ENCODE measurements at regions not wholly inside any gene's neighbourhood (a gene's known extent, or its start where the extent isn't known, plus 50 kb on each side); places are given as distances from the start of the nearest gene placed in this dataset.
"Not testable (repeated sequence)": the region's sequence is repeated elsewhere in the genome, so short reads cannot be mapped to it uniquely, and the experiment has no call there.

GRCh38 chr9:30048396-30048795 lies 2336.0 kb upstream of the ACO1 start:
- peak in 1 of 2 donors; percentile 67 for DNase-seq (ENCODE audit: low spot score in 2 of 2)
- no peak overlapping the region for H3K4me3 ChIP-seq (ENCODE audit: low read depth, poor library complexity, severe bottlenecking)
- TF ChIP-seq CTCF (IDR thresholded peaks at IDR 0.05) (no peak), POLR2A (IDR thresholded peaks at IDR 0.05) (no peak)
- WGBS, 2 donors: 75 to 83% methylated on average over 8 of the region's 8 CpGs
- intact Hi-C loops (cut with DNase I; ENCODE audit: low total_unique reads): no loop called here

GRCh38 chr9:30058463-30058862 lies 2326.0 kb upstream of the ACO1 start:
- TF ChIP-seq POLR2A (IDR thresholded peaks at IDR 0.05) (no peak), CTCF (IDR thresholded peaks at IDR 0.05) (no peak)
- WGBS, 2 donors: 38 to 58% methylated on average over 1 of the region's 1 CpG

GRCh38 chr9:30060976-30061375 lies 2323.5 kb upstream of the ACO1 start:
- TF ChIP-seq POLR2A (IDR thresholded peaks at IDR 0.05) (no peak), CTCF (IDR thresholded peaks at IDR 0.05) (no peak)
- intact Hi-C loops (cut with DNase I; ENCODE audit: low total_unique reads): no loop called here
- H3K4me3 ChIP-seq (ENCODE audit: low read depth, poor library complexity, severe bottlenecking): no peak overlapping the region
- DNase-seq (ENCODE audit: low spot score in 2 of 2): no peak

More at GRCh38 chr9:30058463-30058862, 2326.0 kb upstream of the ACO1 start:
- intact Hi-C loops (cut with DNase I; ENCODE audit: low total_unique reads): no loop called here
- no peak for DNase-seq (ENCODE audit: low spot score in 2 of 2)
- no peak overlapping the region for H3K4me3 ChIP-seq (ENCODE audit: low read depth, poor library complexity, severe bottlenecking)

- no peak for TF ChIP-seq POLR2A (IDR thresholded peaks at IDR 0.05)
- no peak for TF ChIP-seq CTCF (IDR thresholded peaks at IDR 0.05)
- 72 to 74% methylated on average over 8 of the region's 8 CpGs for WGBS, 2 donors
- no peak for DNase-seq (ENCODE audit: low spot score in 2 of 2)
- H3K4me3 ChIP-seq (ENCODE audit: low read depth, poor library complexity, severe bottlenecking): no peak overlapping the region
- intact Hi-C loops (cut with DNase I; ENCODE audit: low total_unique reads): no loop called here
Observed at GRCh38 chr9:30065888-30066287, 2318.6 kb upstream of the ACO1 start.

GRCh38 chr9:30069236-30069635 lies 2315.2 kb upstream of the ACO1 start:
- intact Hi-C loops (cut with DNase I; ENCODE audit: low total_unique reads); H3K4me3 ChIP-seq (ENCODE audit: low read depth, poor library complexity, severe bottlenecking); DNase-seq (ENCODE audit: low spot score in 2 of 2): not testable (repeated sequence)
- WGBS, 2 donors: 94 to 97% methylated on average over 3 of the region's 3 CpGs

- no peak overlapping the region for H3K4me3 ChIP-seq (ENCODE audit: low read depth, poor library complexity, severe bottlenecking)
- intact Hi-C loops (cut with DNase I; ENCODE audit: low total_unique reads): no loop called here
- DNase-seq (ENCODE audit: low spot score in 2 of 2): no peak
- no peak for TF ChIP-seq CTCF (IDR thresholded peaks at IDR 0.05)
- TF ChIP-seq POLR2A (IDR thresholded peaks at IDR 0.05): no peak
- 82 to 88% methylated on average over 15 of the region's 15 CpGs for WGBS, 2 donors
Observed at GRCh38 chr9:30075022-30075421, 2309.4 kb upstream of the ACO1 start.

All from lower leg skin (tissue), 4 donors.